ENCODE measurements at regions not wholly inside any gene's neighbourhood (a gene's known extent, or its start where the extent isn't known, plus 50 kb on each side); places are given as distances from the start of the nearest gene placed in this dataset.

- TF ChIP-seq CTCF (IDR thresholded peaks at IDR 0.05; ENCODE audit: control insufficient read depth, insufficient read depth, low read depth, low read length, missing control alignments): no peak
- DNase-seq (ENCODE audit: low read depth): no peak
- no peak overlapping the region for H3K4me3 ChIP-seq (ENCODE audit: control insufficient read depth, low read depth, low read length)
Observed at GRCh38 chr5:89262030-89262429, 379.0 kb upstream of the MEF2C start.

GRCh38 chr5:89260254-89260653 is 377.3 kb upstream of the MEF2C start:
- no peak overlapping the region for H3K4me3 ChIP-seq (ENCODE audit: control insufficient read depth, low read depth, low read length)
- peak; percentile 11 for TF ChIP-seq CTCF (IDR thresholded peaks at IDR 0.05; ENCODE audit: control insufficient read depth, insufficient read depth, low read depth, low read length, missing control alignments)
- no peak for DNase-seq (ENCODE audit: low read depth)

- TF ChIP-seq CTCF (IDR thresholded peaks at IDR 0.05; ENCODE audit: control insufficient read depth, insufficient read depth, low read depth, low read length, missing control alignments): no peak
- DNase-seq (ENCODE audit: low read depth): peak; percentile 35
- H3K4me3 ChIP-seq (ENCODE audit: control insufficient read depth, low read depth, low read length): no peak overlapping the region
Observed at GRCh38 chr5:89255845-89256463, 373.0 kb upstream of the MEF2C start.

GRCh38 chr5:89253666-89254352 is 370.8 kb upstream of the MEF2C start:
- H3K4me3 ChIP-seq (ENCODE audit: control insufficient read depth, low read depth, low read length): no peak overlapping the region
- no peak for DNase-seq (ENCODE audit: low read depth)
- TF ChIP-seq CTCF (IDR thresholded peaks at IDR 0.05; ENCODE audit: control insufficient read depth, insufficient read depth, low read depth, low read length, missing control alignments): no peak

GRCh38 chr5:89246864-89247263 is 363.9 kb upstream of the MEF2C start:
- DNase-seq (ENCODE audit: low read depth): no peak
- H3K4me3 ChIP-seq (ENCODE audit: control insufficient read depth, low read depth, low read length): no peak overlapping the region
- no peak for TF ChIP-seq CTCF (IDR thresholded peaks at IDR 0.05; ENCODE audit: control insufficient read depth, insufficient read depth, low read depth, low read length, missing control alignments)

GRCh38 chr5:89246252-89246651 is 363.3 kb upstream of the MEF2C start:
- TF ChIP-seq CTCF (IDR thresholded peaks at IDR 0.05; ENCODE audit: control insufficient read depth, insufficient read depth, low read depth, low read length, missing control alignments): no peak
- DNase-seq (ENCODE audit: low read depth): no peak
- no peak overlapping the region for H3K4me3 ChIP-seq (ENCODE audit: control insufficient read depth, low read depth, low read length)

Measured in AG09309 (cell line).